IPS DF 6.9 (cell line): ENCODE measurements at regions not wholly inside any gene's neighbourhood (a gene's known extent, or its start where the extent isn't known, plus 50 kb on each side); places are given as distances from the start of the nearest gene placed in this dataset.

Experiments
- DNase-seq: peaks from one replicate; pipeline ENCODE4 v3.0.0-alpha.2; 2013; ENCODE audit warnings: low read depth, low spot score
- H3K27ac ChIP-seq: one replicate; pipeline ENCODE4 v1.5.1; 2013; ENCODE audit warnings: low read length, control low read depth
- H3K27me3 ChIP-seq: 2 replicates; pipeline ENCODE4 v1.6.1; 2013; ENCODE audit warnings: mild to moderate bottlenecking, low read length; ENCODE audit not compliant: control insufficient read depth, insufficient read depth
- H3K36me3 ChIP-seq: 2 replicates; pipeline ENCODE4 v1.6.1; 2013; ENCODE audit warnings: low read length; ENCODE audit not compliant: control insufficient read depth, insufficient read depth
- H3K4me1 ChIP-seq: 2 replicates; pipeline ENCODE4 v1.6.1; 2013; ENCODE audit warnings: low read length; ENCODE audit not compliant: control insufficient read depth, insufficient read depth
- H3K4me3 ChIP-seq: 2 replicates; pipeline ENCODE4 v1.5.1; 2013; ENCODE audit warnings: mild to moderate bottlenecking, low read length
- H3K9me3 ChIP-seq: 2 replicates; pipeline ENCODE4 v1.6.1; 2013; ENCODE audit warnings: low read length, inconsistent platforms; ENCODE audit not compliant: control insufficient read depth, insufficient read depth
- WGBS: extraction: QIAGEN DNeasy Blood & Tissue Kit; methylation state at CpG from one replicate; pipeline ENCODE4 v1.1.7; 2013; ENCODE audit warnings: mixed read lengths, missing lambda C conversion rate; ENCODE audit not compliant: insufficient read length, insufficient coverage; 5-methylcytosine and 5-hydroxymethylcytosine counted together

- no CpG with 5 or more reads among the region's 9 CpGs for WGBS
- no peak overlapping the region for H3K27ac ChIP-seq
- DNase-seq, result no peak
- no peaks in the 10 kb centered on the region for H3K4me1 ChIP-seq
- H3K9me3 ChIP-seq, result no peaks in the 10 kb centered on the region
- H3K36me3 ChIP-seq, result no peaks in the 10 kb centered on the region
- no peak overlapping the region for H3K4me3 ChIP-seq
- H3K27me3 ChIP-seq, result no peaks in the 10 kb centered on the region
These were observed 104.2 kb upstream of the MYCN start for GRCh38 chr2:15835991-15836688.

- Histone ChIP-seq H3K4me1 (no peaks in the 10 kb centered on the region), H3K4me3 (no peak overlapping the region), H3K27ac (no peak overlapping the region), H3K27me3 (no peaks in the 10 kb centered on the region), H3K36me3 (no peaks in the 10 kb centered on the region), H3K9me3 (no peaks in the 10 kb centered on the region)
- no CpG with 5 or more reads among the region's 13 CpGs for WGBS
- DNase-seq, result no peak
These were observed 103.4 kb upstream of the MYCN start for GRCh38 chr2:15836689-15837610.

DNA sequence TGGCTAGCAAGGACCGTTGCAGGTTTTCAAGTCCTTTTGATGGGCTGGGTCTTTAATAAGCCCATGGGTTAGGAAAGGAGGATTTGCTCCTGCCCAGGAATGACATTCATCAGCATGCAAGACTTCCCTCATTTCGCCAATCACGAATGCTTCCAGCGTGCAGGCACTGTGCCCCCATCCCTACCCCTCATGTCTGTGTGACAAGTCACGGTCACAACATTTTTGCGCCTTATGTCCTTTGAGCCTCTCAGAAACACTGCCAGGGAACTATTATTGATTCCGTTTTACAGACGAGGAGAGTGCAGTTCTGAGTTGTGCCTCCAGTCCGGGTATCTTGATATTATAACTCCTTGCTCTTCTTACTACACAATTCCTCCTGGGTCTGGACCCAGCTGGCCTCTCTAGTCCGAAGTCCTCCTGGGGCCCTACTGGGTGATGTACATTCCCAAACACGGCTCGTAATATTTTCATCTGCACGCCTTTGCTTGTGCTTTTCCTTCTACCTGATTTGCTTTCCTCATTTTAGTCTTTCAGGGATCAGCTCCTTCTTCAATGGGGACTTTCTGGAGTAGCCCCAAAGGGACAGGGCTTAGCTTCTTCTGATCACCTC lies 101.8 kb upstream of the MYCN start:
- H3K27ac ChIP-seq, result no peak overlapping the region

DNA sequence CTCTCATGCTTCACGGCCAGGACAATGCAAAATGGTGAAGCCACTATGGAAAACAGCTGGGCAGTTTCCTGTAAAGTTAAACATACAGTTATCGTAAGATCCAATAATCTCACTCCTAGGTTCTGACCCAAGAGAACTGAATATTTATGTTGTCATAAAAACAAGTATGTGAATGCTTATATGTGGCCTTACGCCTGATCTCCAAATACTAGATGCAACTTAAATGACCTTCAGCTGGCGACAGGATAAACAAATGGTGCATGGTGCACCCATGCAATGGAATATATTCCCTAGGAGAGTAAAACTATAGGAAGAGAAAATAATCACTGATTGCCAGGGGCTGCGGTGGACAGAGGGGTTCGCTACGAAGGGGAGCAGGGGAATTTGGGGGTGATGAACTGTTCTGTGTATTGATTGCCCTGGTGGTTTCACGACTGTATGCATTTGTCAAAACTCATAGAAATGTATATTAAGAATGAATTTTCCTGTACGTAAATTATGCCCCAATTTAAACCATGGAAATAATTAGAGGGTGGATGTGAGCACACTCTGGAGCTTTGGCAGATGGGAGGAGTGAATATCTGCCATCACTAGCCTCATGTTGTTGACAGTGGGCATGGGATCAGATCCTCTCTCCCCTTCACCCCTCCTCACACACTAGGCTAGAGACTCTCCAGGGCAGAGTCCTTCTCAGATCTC lies 100.8 kb upstream of the MYCN start:
- Histone ChIP-seq H3K4me3 (no peak overlapping the region), H3K27me3 (no peaks in the 10 kb centered on the region), H3K9me3 (no peaks in the 10 kb centered on the region), H3K4me1 (no peaks in the 10 kb centered on the region; the same call in 1 of the 2 replicates), H3K36me3 (no peaks in the 10 kb centered on the region), H3K27ac (no peak overlapping the region)
- no CpG with 5 or more reads among the region's 9 CpGs for WGBS
- no peak for DNase-seq

More for the DNA sequence above, 101.8 kb upstream of the MYCN start:
- no CpG with 5 or more reads among the region's 13 CpGs for WGBS
- DNase-seq, result no peak
- no peaks in the 10 kb centered on the region for H3K27me3 ChIP-seq
- no peaks in the 10 kb centered on the region; the same call in 1 of the 2 replicates for H3K4me1 ChIP-seq
- H3K36me3 ChIP-seq, result no peaks in the 10 kb centered on the region
- H3K9me3 ChIP-seq, result no peaks in the 10 kb centered on the region
- H3K4me3 ChIP-seq, result no peak overlapping the region

GRCh38 chr2:15840148-15840547 lies 100.2 kb upstream of the MYCN start:
- no peak overlapping the region for H3K4me3 ChIP-seq
- H3K27ac ChIP-seq, result no peak overlapping the region
- no peaks in the 10 kb centered on the region for H3K27me3 ChIP-seq
- no CpG with 5 or more reads among the region's 3 CpGs for WGBS
- no peaks in the 10 kb centered on the region; the same call in 1 of the 2 replicates for H3K4me1 ChIP-seq
- DNase-seq, result no peak
- H3K36me3 ChIP-seq, result no peaks in the 10 kb centered on the region
- H3K9me3 ChIP-seq, result no peaks in the 10 kb centered on the region

DNA sequence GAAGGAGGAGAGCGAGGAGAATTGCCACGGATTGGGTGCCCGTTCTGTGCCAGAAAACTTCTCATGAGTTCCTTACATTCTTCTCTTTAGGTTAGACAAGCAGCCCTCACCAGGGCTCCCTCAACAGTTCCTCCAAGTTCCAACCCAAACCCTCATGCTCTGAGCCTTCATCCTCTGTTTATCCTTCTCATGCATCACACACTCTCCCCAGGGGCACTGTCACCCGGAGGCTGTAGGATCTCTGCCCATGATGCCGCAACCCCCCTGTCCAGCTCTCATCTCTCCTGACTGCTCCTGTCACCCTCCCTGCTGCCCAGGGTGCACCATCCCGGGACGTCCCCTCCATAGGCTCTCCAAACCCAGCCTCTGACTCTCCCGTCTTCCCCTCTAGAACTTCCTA lies 99.4 kb upstream of the MYCN start:
- Histone ChIP-seq H3K4me1 (no peaks in the 10 kb centered on the region; the same call in 1 of the 2 replicates), H3K27me3 (no peaks in the 10 kb centered on the region), H3K36me3 (no peaks in the 10 kb centered on the region), H3K27ac (no peak overlapping the region), H3K9me3 (no peaks in the 10 kb centered on the region), H3K4me3 (no peak overlapping the region)
- WGBS, result no CpG with 5 or more reads among the region's 8 CpGs
- DNase-seq, result no peak

GRCh38 chr2:15841776-15842560 lies 98.4 kb upstream of the MYCN start:
- no CpG with 5 or more reads among the region's 12 CpGs for WGBS
- Histone ChIP-seq H3K4me3 (no peak overlapping the region), H3K9me3 (no peaks in the 10 kb centered on the region), H3K27ac (no peak overlapping the region), H3K36me3 (no peaks in the 10 kb centered on the region), H3K27me3 (no peaks in the 10 kb centered on the region), H3K4me1 (no peaks in the 10 kb centered on the region; the same call in 1 of the 2 replicates)
- DNase-seq, result no peak

- no peaks in the 10 kb centered on the region; the same call in 1 of the 2 replicates for H3K4me1 ChIP-seq
- no CpG with 5 or more reads among the region's 34 CpGs for WGBS
These were observed 97.3 kb upstream of the MYCN start for GRCh38 chr2:15842758-15843666.

DNA sequence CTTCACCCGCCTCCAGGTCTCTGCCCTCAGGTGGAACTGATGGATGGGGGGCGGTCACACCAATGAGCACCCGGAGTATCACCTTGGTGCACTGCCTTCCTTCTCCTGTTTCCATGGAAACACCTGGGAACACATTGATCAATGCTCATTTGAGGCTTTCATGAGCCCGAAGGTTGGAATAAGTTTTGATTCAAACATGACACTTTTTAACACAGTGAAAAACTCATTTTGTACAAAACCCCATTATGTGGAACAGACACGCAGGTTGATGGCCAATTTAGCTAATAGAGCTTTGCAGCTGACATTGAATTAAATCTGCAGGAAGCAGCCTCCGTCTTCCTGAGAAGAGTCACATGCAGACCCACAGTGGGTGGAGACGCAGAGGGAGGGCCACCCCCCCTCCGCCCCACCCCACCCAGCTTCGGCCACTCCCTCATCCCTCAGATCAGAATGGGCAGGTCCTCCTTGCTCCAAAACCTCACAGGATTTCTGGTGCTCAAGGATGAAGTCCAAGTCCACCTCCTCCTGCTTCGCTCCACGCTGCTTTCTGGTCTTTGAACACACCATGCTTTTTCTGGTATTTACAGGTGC lies 96.0 kb upstream of the MYCN start:
- no peak overlapping the region for H3K27ac ChIP-seq

More at GRCh38 chr2:15842758-15843666, 97.3 kb upstream of the MYCN start:
- Histone ChIP-seq H3K36me3 (no peaks in the 10 kb centered on the region), H3K9me3 (no peaks in the 10 kb centered on the region), H3K27ac (no peak overlapping the region), H3K4me3 (no peak overlapping the region), H3K27me3 (no peaks in the 10 kb centered on the region)
- DNase-seq, result no peak

More for the DNA sequence above, 96.0 kb upstream of the MYCN start:
- Histone ChIP-seq H3K36me3 (no peaks in the 10 kb centered on the region), H3K9me3 (no peaks in the 10 kb centered on the region), H3K4me1 (no peaks in the 10 kb centered on the region; the same call in 1 of the 2 replicates), H3K27me3 (no peaks in the 10 kb centered on the region), H3K4me3 (no peak overlapping the region)
- DNase-seq, result no peak
- WGBS, result no CpG with 5 or more reads among the region's 11 CpGs
